SK-N-SH (cell line): ENCODE measurements at regions not wholly inside any gene's neighbourhood (a gene's known extent, or its start where the extent isn't known, plus 50 kb on each side); places are given as distances from the start of the nearest gene placed in this dataset.
A peak's percentile ranks its signal among the peaks of the same experiment; 100 is the strongest.

Experiments used
- CTCF ChIA-PET: fragments of 300-600, 350-600 bp; formaldehyde crosslinking; extraction: SDS; loops from one replicate; lab custom pipeline; 2021; lab: Yijun Ruan, JAX
- POLR2A ChIA-PET: fragments of 350-600 bp; sonication (Branson Sonifier 250); formaldehyde crosslinking; extraction: SDS; loops from one replicate; lab custom pipeline; 2020; ENCODE audit warnings: antibody characterized with exemption, inconsistent platforms; lab: Yijun Ruan, JAX
- DNase-seq: peaks from one replicate; pipeline ENCODE4 v3.0.0; 2012
- H2AFZ ChIP-seq: fragments of 200-600 bp; sonication (generic); 2 replicates; pipeline ENCODE4 v1.8.1; 2016; ENCODE audit warnings: antibody characterized with exemption, mild to moderate bottlenecking, low read depth
- H3F3A ChIP-seq: fragments of 200-600 bp; sonication (generic); replicated peaks from 2 replicates; pipeline ENCODE3; 2016; ENCODE audit warnings: antibody characterized with exemption, mild to moderate bottlenecking; ENCODE audit not compliant: insufficient read depth
- H3K27ac ChIP-seq, 2 experiments: fragments of 200-500 bp in 1 of 2; fragments of 200-600 bp in 1 of 2; sonication (Bioruptor generic) in 1 of 2; sonication (generic), shearing (Covaris generic) in 1 of 2; 2 replicates each; pipeline versions ENCODE4 v1.5.1 to v1.6.1; 2014 to 2016; ENCODE audit warnings: low read depth in 2 of 2, inconsistent platforms in 1 of 2, low read length in 1 of 2, mild to moderate bottlenecking in 1 of 2, mixed read lengths in 1 of 2
- H3K27me3 ChIP-seq: fragments of 200-600 bp; sonication (generic), shearing (Covaris generic); 2 replicates; pipeline ENCODE4 v1.6.1; 2016; ENCODE audit warnings: mixed run types; ENCODE audit not compliant: insufficient read depth
- H3K36me3 ChIP-seq, 2 experiments: fragments of 200-500 bp in 1 of 2; fragments of 200-600 bp in 1 of 2; sonication (Bioruptor generic) in 1 of 2; sonication (generic) in 1 of 2; replicated peaks in 1 of 2; 2 replicates each; pipeline versions ENCODE3 to v1.5.1; 2014 to 2016; ENCODE audit warnings: low read length in 1 of 2, mild to moderate bottlenecking in 1 of 2; ENCODE audit not compliant: insufficient read depth in 2 of 2, control insufficient read depth in 1 of 2
- H3K4me1 ChIP-seq, 2 experiments: fragments of 200-500 bp in 1 of 2; fragments of 200-600 bp in 1 of 2; sonication (Bioruptor generic) in 1 of 2; sonication (generic), shearing (Covaris generic) in 1 of 2; 2 replicates each; pipeline versions ENCODE4 v1.5.1 to v1.6.1; 2014 to 2016; ENCODE audit warnings: low read depth in 1 of 2, low read length in 1 of 2, mixed run types in 1 of 2; ENCODE audit not compliant: insufficient read depth in 2 of 2, control insufficient read depth in 1 of 2
- H3K4me2 ChIP-seq: fragments of 200-600 bp; sonication (generic), shearing (Covaris generic); 2 replicates; pipeline ENCODE4 v1.6.1; 2017; ENCODE audit warnings: mixed run types
- H3K4me3 ChIP-seq, 2 experiments: fragments of 200-500 bp in 1 of 2; fragments of 200-600 bp in 1 of 2; sonication (Bioruptor generic) in 1 of 2; sonication (generic), shearing (Covaris generic) in 1 of 2; 2 replicates each; pipeline versions ENCODE4 v1.5.1 to v1.8.1; 2014 to 2016; ENCODE audit warnings: low read depth in 2 of 2, inconsistent platforms in 1 of 2, low read length in 1 of 2, mild to moderate bottlenecking in 1 of 2, mixed read lengths in 1 of 2, moderate library complexity in 1 of 2
- H3K79me2 ChIP-seq: fragments of 200-600 bp; sonication (generic); 2 replicates; pipeline ENCODE4 v1.8.1; 2017; ENCODE audit warnings: mild to moderate bottlenecking; ENCODE audit not compliant: insufficient read depth
- H3K9ac ChIP-seq: fragments of 200-600 bp; sonication (generic); 2 replicates; pipeline ENCODE4 v1.6.1; 2017; ENCODE audit warnings: mixed run types
- H3K9me2 ChIP-seq: fragments of 200-600 bp; sonication (generic); 2 replicates; pipeline ENCODE4 v1.6.1; 2017; ENCODE audit warnings: mixed run types
- H3K9me3 ChIP-seq: fragments of 200-600 bp; sonication (generic); 2 replicates; pipeline ENCODE4 v1.6.1; 2017; ENCODE audit warnings: mixed run types, mild to moderate bottlenecking, moderate library complexity
- H4K20me1 ChIP-seq: fragments of 200-600 bp; sonication (generic); 2 replicates; pipeline ENCODE4 v1.6.1; 2017; ENCODE audit warnings: mild to moderate bottlenecking, mixed run types; ENCODE audit not compliant: insufficient read depth
- CHD2 ChIP-seq: fragments of 150-350 bp; IDR thresholded peaks from 2 replicates; pipeline ENCODE4 v1.6.1; 2018; ENCODE audit warnings: low read length; ENCODE audit not compliant: partially characterized antibody
- ELF1 ChIP-seq: IDR thresholded peaks from 2 replicates; pipeline ENCODE4 v1.4.0; 2012
- EZH2phosphoT487 ChIP-seq: fragments of 200-600 bp; sonication (generic); IDR thresholded peaks from 2 replicates; pipeline ENCODE4 v1.6.1; 2017; ENCODE audit warnings: low read depth, mixed run types, mild to moderate bottlenecking, antibody characterized with exemption, moderate library complexity, borderline replicate concordance
- FOXJ3 ChIP-seq: sonication (generic); formaldehyde crosslinking; IDR thresholded peaks from 2 replicates; pipeline ENCODE4 v1.5.1; 2020; ENCODE audit warnings: mild to moderate bottlenecking, missing genetic modification reagents
- FOXM1 ChIP-seq: IDR thresholded peaks from 2 replicates; pipeline ENCODE4 v1.4.0; 2012; ENCODE audit warnings: low read depth, mild to moderate bottlenecking
- GATA2 ChIP-seq: sonication (generic); formaldehyde crosslinking; IDR thresholded peaks from 2 replicates; pipeline ENCODE4 v1.5.0; 2020; ENCODE audit warnings: mild to moderate bottlenecking, missing genetic modification reagents
- JUND ChIP-seq: IDR thresholded peaks from 2 replicates; pipeline ENCODE4 v1.4.0; 2012
- NFIC ChIP-seq: IDR thresholded peaks from 2 replicates; pipeline ENCODE4 v1.4.0; 2012; ENCODE audit warnings: borderline replicate concordance
- RCOR1 ChIP-seq: fragments of 150-350 bp; IDR thresholded peaks from 2 replicates; pipeline ENCODE4 v1.6.1; 2017; ENCODE audit warnings: antibody characterized with exemption, low read length
- SIN3A ChIP-seq: IDR thresholded peaks from 2 replicates; pipeline ENCODE4 v1.6.1; 2012; ENCODE audit warnings: low read depth, mild to moderate bottlenecking, low read length, moderate library complexity, borderline replicate concordance
- SMC3 ChIP-seq: IDR thresholded peaks from 2 replicates; pipeline ENCODE4 v1.6.1; 2012; ENCODE audit warnings: low read depth, low read length, improper control_type of control experiment
- TAF1 ChIP-seq: IDR thresholded peaks from 2 replicates; pipeline ENCODE4 v1.6.1; 2012; ENCODE audit warnings: low read depth, mild to moderate bottlenecking, low read length, moderate library complexity, borderline replicate concordance
- TCF12 ChIP-seq: IDR thresholded peaks from 2 replicates; pipeline ENCODE4 v1.4.0; 2012
- WGBS: methylation state at CpG from one replicate; pipeline ENCODE4 v1.1.6; 2017; ENCODE audit warnings: low lambda C conversion rate; 5-methylcytosine and 5-hydroxymethylcytosine counted together
- TF ChIP-seq, protein P1 (sequence below): fragments of 200-600 bp; sonication (generic); IDR thresholded peaks from 2 replicates; pipeline ENCODE4 v1.6.1; 2017; ENCODE audit warnings: antibody characterized with exemption, mild to moderate bottlenecking, moderate library complexity
- TF ChIP-seq, protein P2 (sequence below): IDR thresholded peaks from 2 replicates; pipeline ENCODE4 v1.4.0; 2012; ENCODE audit warnings: low read depth
- TF ChIP-seq, protein P3 (sequence below): IDR thresholded peaks from 2 replicates; pipeline ENCODE4; 2012
- TF ChIP-seq, protein P4 (sequence below): fragments of 150-350 bp; IDR thresholded peaks from 2 replicates; pipeline ENCODE4 v1.6.1; 2016; ENCODE audit warnings: mild to moderate bottlenecking, low read depth, low read length

DNA sequence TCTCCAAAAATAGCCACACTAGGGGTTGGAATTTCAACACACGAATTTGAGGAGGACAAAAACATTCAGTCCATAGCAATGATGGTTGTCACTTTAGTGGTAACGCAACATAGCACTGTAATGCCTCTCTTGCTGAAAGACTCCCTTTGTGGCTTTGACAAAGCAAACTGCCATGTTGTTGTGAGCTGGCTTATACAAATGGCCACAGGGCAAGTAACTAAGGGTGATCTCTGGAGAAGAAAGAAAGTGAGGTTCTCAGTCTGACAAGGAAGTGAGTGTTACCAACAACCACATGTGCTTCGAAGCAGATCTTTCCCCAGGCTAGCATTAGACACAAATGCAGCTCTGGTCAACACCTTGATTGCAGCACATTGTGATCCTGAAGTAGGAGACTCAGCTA, 79.1 kb upstream of the PCDH17 start:
- H3K4me3 ChIP-seq, result peak overlapping the region in 1 of 2 experiments; percentile 19; a peak in 1 of 4 replicates
- H3F3A ChIP-seq, result no peaks in the 10 kb centered on the region
- no peaks in the 10 kb centered on the region for H3K79me2 ChIP-seq
- H3K27me3 ChIP-seq, result no peaks in the 10 kb centered on the region
- no peak overlapping the region for H3K4me2 ChIP-seq
- H3K9ac ChIP-seq, result no peak overlapping the region
- H3K4me1 ChIP-seq, result no peaks in the 10 kb centered on the region
- no peaks in the 10 kb centered on the region for H3K36me3 ChIP-seq
- no peaks in the 10 kb centered on the region for H3K9me2 ChIP-seq
- ChIA-PET POLR2A (no interaction called here), CTCF (interaction anchor here (0.6 kb wide), 1 partner anchor 305 kb away, joined by 4 read pairs; no protein-coding TSS in a partner anchor)
- WGBS, result 21% methylated on average over 3 of the region's 3 CpGs
- H4K20me1 ChIP-seq, result no peaks in the 10 kb centered on the region
- H3K27ac ChIP-seq, result no peak overlapping the region
- TF ChIP-seq, protein P1, sequence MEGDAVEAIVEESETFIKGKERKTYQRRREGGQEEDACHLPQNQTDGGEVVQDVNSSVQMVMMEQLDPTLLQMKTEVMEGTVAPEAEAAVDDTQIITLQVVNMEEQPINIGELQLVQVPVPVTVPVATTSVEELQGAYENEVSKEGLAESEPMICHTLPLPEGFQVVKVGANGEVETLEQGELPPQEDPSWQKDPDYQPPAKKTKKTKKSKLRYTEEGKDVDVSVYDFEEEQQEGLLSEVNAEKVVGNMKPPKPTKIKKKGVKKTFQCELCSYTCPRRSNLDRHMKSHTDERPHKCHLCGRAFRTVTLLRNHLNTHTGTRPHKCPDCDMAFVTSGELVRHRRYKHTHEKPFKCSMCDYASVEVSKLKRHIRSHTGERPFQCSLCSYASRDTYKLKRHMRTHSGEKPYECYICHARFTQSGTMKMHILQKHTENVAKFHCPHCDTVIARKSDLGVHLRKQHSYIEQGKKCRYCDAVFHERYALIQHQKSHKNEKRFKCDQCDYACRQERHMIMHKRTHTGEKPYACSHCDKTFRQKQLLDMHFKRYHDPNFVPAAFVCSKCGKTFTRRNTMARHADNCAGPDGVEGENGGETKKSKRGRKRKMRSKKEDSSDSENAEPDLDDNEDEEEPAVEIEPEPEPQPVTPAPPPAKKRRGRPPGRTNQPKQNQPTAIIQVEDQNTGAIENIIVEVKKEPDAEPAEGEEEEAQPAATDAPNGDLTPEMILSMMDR, result no peak
- TF ChIP-seq, protein P2, sequence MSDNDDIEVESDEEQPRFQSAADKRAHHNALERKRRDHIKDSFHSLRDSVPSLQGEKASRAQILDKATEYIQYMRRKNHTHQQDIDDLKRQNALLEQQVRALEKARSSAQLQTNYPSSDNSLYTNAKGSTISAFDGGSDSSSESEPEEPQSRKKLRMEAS, result no peak
- TF ChIP-seq CHD2 (no peak), RCOR1 (no peak), GATA2 (CRISPR knock-in tag) (no peak), JUND (no peak), NFIC (no peak), TCF12 (no peak), ELF1 (no peak), EZH2phosphoT487 (no peak), FOXJ3 (CRISPR knock-in tag) (no peak), SMC3 (no peak), FOXM1 (no peak)
- no peaks in the 10 kb centered on the region for H3K9me3 ChIP-seq
- DNase-seq, result no peak
- no peak overlapping the region for H2AFZ ChIP-seq

DNA sequence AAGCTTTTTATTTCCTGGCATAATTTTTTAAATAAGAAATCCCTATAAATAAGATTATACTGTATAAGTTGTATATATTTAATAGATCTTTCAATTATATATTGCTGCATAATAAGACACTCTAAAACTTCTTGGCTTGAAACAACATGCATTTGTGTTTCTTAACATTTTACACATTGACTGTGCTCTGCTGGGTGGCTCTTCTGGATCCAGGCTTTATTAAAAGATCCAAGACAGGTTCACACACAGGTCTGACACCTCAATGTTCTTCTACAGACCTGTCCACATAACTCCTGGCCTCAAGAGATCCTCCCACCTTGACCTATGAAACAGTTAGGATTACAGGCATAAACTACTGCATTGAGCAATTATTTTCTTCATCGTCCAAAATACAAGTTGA, 77.6 kb upstream of the PCDH17 start:
- no peak overlapping the region for H2AFZ ChIP-seq
- H3K27ac ChIP-seq, result no peak overlapping the region
- WGBS, result 34% methylated on average over 1 of the region's 1 CpG
- no peaks in the 10 kb centered on the region for H3K27me3 ChIP-seq
- H4K20me1 ChIP-seq, result no peaks in the 10 kb centered on the region
- no peak overlapping the region for H3K9ac ChIP-seq
- H3F3A ChIP-seq, result no peaks in the 10 kb centered on the region
- TF ChIP-seq, protein P3, sequence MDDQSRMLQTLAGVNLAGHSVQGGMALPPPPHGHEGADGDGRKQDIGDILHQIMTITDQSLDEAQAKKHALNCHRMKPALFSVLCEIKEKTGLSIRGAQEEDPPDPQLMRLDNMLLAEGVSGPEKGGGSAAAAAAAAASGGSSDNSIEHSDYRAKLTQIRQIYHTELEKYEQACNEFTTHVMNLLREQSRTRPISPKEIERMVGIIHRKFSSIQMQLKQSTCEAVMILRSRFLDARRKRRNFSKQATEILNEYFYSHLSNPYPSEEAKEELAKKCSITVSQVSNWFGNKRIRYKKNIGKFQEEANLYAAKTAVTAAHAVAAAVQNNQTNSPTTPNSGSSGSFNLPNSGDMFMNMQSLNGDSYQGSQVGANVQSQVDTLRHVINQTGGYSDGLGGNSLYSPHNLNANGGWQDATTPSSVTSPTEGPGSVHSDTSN, result no peak
- TF ChIP-seq TAF1, result no peak
- TF ChIP-seq, protein P4, sequence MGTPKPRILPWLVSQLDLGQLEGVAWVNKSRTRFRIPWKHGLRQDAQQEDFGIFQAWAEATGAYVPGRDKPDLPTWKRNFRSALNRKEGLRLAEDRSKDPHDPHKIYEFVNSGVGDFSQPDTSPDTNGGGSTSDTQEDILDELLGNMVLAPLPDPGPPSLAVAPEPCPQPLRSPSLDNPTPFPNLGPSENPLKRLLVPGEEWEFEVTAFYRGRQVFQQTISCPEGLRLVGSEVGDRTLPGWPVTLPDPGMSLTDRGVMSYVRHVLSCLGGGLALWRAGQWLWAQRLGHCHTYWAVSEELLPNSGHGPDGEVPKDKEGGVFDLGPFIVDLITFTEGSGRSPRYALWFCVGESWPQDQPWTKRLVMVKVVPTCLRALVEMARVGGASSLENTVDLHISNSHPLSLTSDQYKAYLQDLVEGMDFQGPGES, result no peak
- TF ChIP-seq ELF1, result no peak
- TF ChIP-seq SIN3A, result no peak
- TF ChIP-seq, protein P2, result no peak
- no peaks in the 10 kb centered on the region for H3K9me3 ChIP-seq
- H3K4me2 ChIP-seq, result no peak overlapping the region
- no peak overlapping the region for H3K4me3 ChIP-seq
- H3K9me2 ChIP-seq, result no peaks in the 10 kb centered on the region
- ChIA-PET CTCF (no interaction called here), POLR2A (no interaction called here)
- H3K36me3 ChIP-seq, result no peaks in the 10 kb centered on the region
- H3K79me2 ChIP-seq, result no peaks in the 10 kb centered on the region
- no peak for DNase-seq
- H3K4me1 ChIP-seq, result no peaks in the 10 kb centered on the region
